B cell (primary cell): ENCODE measurements at regions not wholly inside any gene's neighbourhood (a gene's known extent, or its start where the extent isn't known, plus 50 kb on each side); places are given as distances from the start of the nearest gene placed in this dataset.
A peak's percentile ranks its signal among the peaks of the same experiment; 100 is the strongest.

Experiments used
- ATAC-seq: fragments of 200-7000 bp; cut with Tn5 transposase; one replicate; pipeline ENCODE4 v1.10.0; 2021; ENCODE audit warnings: low read depth, mild to moderate bottlenecking, moderate number of reproducible peaks, moderate library complexity
- CTCF ChIA-PET: fragments of 350-600 bp; sonication (Branson Sonifier 250); formaldehyde crosslinking; loops from one replicate; lab custom pipeline; 2021; ENCODE audit warnings: antibody characterized with exemption, inconsistent platforms; lab: Charles Lee
- POLR2A ChIA-PET: fragments of 350-600 bp; sonication (Branson Sonifier 250); formaldehyde crosslinking; loops from one replicate; lab custom pipeline; 2021; ENCODE audit warnings: antibody characterized with exemption; lab: Charles Lee
- DNase-seq: peaks from one replicate; pipeline ENCODE4 v3.0.0; 2013
- H2AFZ ChIP-seq: 2 replicates; pipeline ENCODE4 v1.6.1; 2012; ENCODE audit warnings: mild to moderate bottlenecking, low read depth, low read length; ENCODE audit not compliant: insufficient read depth, poor library complexity, severe bottlenecking
- H3K27ac ChIP-seq, 2 donors: 1 replicate in 1 of 2; 2 replicates in 1 of 2; pipeline ENCODE4 v1.5.1; 2012 to 2013; ENCODE audit warnings: low read length in 2 of 2, mild to moderate bottlenecking in 2 of 2, moderate library complexity in 1 of 2
- H3K27me3 ChIP-seq, 4 experiments: fragments of 200-600 bp in 1 of 4; sonication (generic) in 1 of 4; replicated peaks in 1 of 4; 1 replicate in 2 of 4; 2 replicates in 2 of 4; pipeline versions ENCODE4 v1.6.1 to v1.7.0; 2013 to 2016; ENCODE audit warnings: low read length in 3 of 4, mild to moderate bottlenecking in 2 of 4, mixed read lengths in 1 of 4, moderate library complexity in 1 of 4; ENCODE audit not compliant: insufficient read depth in 4 of 4, control insufficient read depth in 3 of 4; ENCODE audit errors: control extremely low read depth in 1 of 4
- H3K36me3 ChIP-seq, 2 experiments: replicated peaks in 1 of 2; 1 replicate in 1 of 2; 2 replicates in 1 of 2; pipeline versions ENCODE4 v1.6.1 to v1.7.1; 2013; ENCODE audit warnings: low read length in 1 of 2; ENCODE audit not compliant: insufficient read depth in 2 of 2, control insufficient read depth in 1 of 2; ENCODE audit errors: control extremely low read depth in 1 of 2, extremely low read depth in 1 of 2
- H3K4me1 ChIP-seq, 2 donors: fragments of 200-600 bp in 1 of 2; sonication (generic) in 1 of 2; 1 replicate in 1 of 2; 2 replicates in 1 of 2; pipeline versions ENCODE4 v1.5.1 to v1.6.1; 2013 to 2017; ENCODE audit warnings: low read length in 2 of 2; ENCODE audit not compliant: control insufficient read depth in 2 of 2, insufficient read depth in 2 of 2
- H3K4me2 ChIP-seq: replicated peaks from 2 replicates; pipeline ENCODE3; 2012; ENCODE audit warnings: mild to moderate bottlenecking, low read depth, low read length; ENCODE audit not compliant: poor library complexity, severe bottlenecking
- H3K4me3 ChIP-seq, 5 experiments: fragments of 200-600 bp in 1 of 5; sonication (generic) in 1 of 5; 1 replicate in 3 of 5; 2 replicates in 2 of 5; pipeline versions ENCODE4 v1.5.1 to v1.7.0; 2011 to 2016; ENCODE audit warnings: low read length in 4 of 5, mild to moderate bottlenecking in 4 of 5, low read depth in 2 of 5, control low read depth in 1 of 5, moderate library complexity in 1 of 5; ENCODE audit not compliant: insufficient read depth in 1 of 5; ENCODE audit errors: control extremely low read depth in 1 of 5, extremely low read depth in 1 of 5
- H3K79me2 ChIP-seq: fragments of 200-600 bp; sonication (generic); one replicate; pipeline ENCODE4 v1.6.0; 2016; ENCODE audit warnings: low read length; ENCODE audit not compliant: control insufficient read depth, insufficient read depth
- H3K9ac ChIP-seq: fragments of 200-600 bp; sonication (generic); 2 replicates; pipeline ENCODE4 v1.6.1; 2017; ENCODE audit warnings: mild to moderate bottlenecking, low read length, moderate library complexity
- H3K9me3 ChIP-seq, 3 donors: one replicate each; pipeline versions ENCODE4 v1.6.1 to v1.7.1; 2013; ENCODE audit warnings: low read length in 2 of 3; ENCODE audit not compliant: control insufficient read depth in 2 of 3, insufficient read depth in 1 of 3; ENCODE audit errors: control extremely low read depth in 1 of 3
- H4K20me1 ChIP-seq: 2 replicates; pipeline ENCODE4 v1.6.0; 2012; ENCODE audit warnings: mild to moderate bottlenecking, low read length; ENCODE audit not compliant: insufficient read depth, control insufficient read depth, poor library complexity, severe bottlenecking
- H3K27ac Mint-ChIP-seq: one replicate; pipeline ENCODE4 v1.8.0; 2021; ENCODE audit warnings: mixed read lengths
- H3K27me3 Mint-ChIP-seq: one replicate; pipeline ENCODE4 v1.8.0; 2021; ENCODE audit warnings: mixed read lengths
- H3K4me1 Mint-ChIP-seq: one replicate; pipeline ENCODE4 v1.8.0; 2021; ENCODE audit warnings: mixed read lengths
- H3K4me3 Mint-ChIP-seq: one replicate; pipeline ENCODE4 v1.8.0; 2021; ENCODE audit warnings: mixed read lengths
- H3K9me3 Mint-ChIP-seq: one replicate; pipeline ENCODE4 v1.8.0; 2022; ENCODE audit warnings: mixed read lengths; ENCODE audit not compliant: insufficient read depth
- EZH2 ChIP-seq: IDR thresholded peaks from 2 replicates; pipeline ENCODE4 v1.6.1; 2012; ENCODE audit warnings: borderline replicate concordance, low read depth, mild to moderate bottlenecking, moderate library complexity, low read length; ENCODE audit not compliant: insufficient read depth, poor library complexity, severe bottlenecking
- WGBS: methylation state at CpG from one replicate; pipeline ENCODE4 v1.1.5; 2013; ENCODE audit warnings: missing lambda C conversion rate; ENCODE audit not compliant: insufficient coverage; 5-methylcytosine and 5-hydroxymethylcytosine counted together
- intact Hi-C: fragments of 100-400 bp; cut with micrococcal nuclease; formaldehyde crosslinking; loops from one replicate; pipeline ENCODE4 v1.10.0; 2022
- TF ChIP-seq, protein P1 (sequence below): fragments of 200-600 bp; IDR thresholded peaks from one replicate; pipeline ENCODE4 v1.8.0; 2022; ENCODE audit warnings: antibody characterized with exemption, mild to moderate bottlenecking

GRCh38 chr11:103539166-103539565, 429.9 kb downstream of the DYNC2H1 start:
- Histone ChIP-seq H3K27me3 (no peaks in the 10 kb centered on the region), H2AFZ (no peak overlapping the region), H3K9me3 (peaks cover 0 to 28% (median 22%) of the 10 kb centered on the region in 3 donors), H3K4me2 (no peak overlapping the region), H3K36me3 (no peaks in the 10 kb centered on the region), H3K9ac (no peak overlapping the region), H3K4me3 (no peak overlapping the region), H3K4me1 (no peaks in the 10 kb centered on the region), H4K20me1 (no peaks in the 10 kb centered on the region), H3K79me2 (no peaks in the 10 kb centered on the region), H3K27ac (no peak overlapping the region)
- Mint-ChIP-seq H3K4me1 (no peaks in the 10 kb centered on the region), H3K27ac (no peak overlapping the region), H3K27me3 (no peaks in the 10 kb centered on the region), H3K9me3 (peaks cover 14% of the 10 kb centered on the region), H3K4me3 (no peak overlapping the region)
- CTCF ChIA-PET, result interaction anchor here (1.5 kb wide), 1 partner anchor 8 kb away, joined by 4 read pairs; no protein-coding TSS in a partner anchor
- no peak for ATAC-seq
- intact Hi-C loops, result no loop called here
- POLR2A ChIA-PET, result no interaction called here
- TF ChIP-seq, protein P1, sequence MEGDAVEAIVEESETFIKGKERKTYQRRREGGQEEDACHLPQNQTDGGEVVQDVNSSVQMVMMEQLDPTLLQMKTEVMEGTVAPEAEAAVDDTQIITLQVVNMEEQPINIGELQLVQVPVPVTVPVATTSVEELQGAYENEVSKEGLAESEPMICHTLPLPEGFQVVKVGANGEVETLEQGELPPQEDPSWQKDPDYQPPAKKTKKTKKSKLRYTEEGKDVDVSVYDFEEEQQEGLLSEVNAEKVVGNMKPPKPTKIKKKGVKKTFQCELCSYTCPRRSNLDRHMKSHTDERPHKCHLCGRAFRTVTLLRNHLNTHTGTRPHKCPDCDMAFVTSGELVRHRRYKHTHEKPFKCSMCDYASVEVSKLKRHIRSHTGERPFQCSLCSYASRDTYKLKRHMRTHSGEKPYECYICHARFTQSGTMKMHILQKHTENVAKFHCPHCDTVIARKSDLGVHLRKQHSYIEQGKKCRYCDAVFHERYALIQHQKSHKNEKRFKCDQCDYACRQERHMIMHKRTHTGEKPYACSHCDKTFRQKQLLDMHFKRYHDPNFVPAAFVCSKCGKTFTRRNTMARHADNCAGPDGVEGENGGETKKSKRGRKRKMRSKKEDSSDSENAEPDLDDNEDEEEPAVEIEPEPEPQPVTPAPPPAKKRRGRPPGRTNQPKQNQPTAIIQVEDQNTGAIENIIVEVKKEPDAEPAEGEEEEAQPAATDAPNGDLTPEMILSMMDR, result no peak
- no peak for TF ChIP-seq EZH2
- DNase-seq, result no peak

DNA sequence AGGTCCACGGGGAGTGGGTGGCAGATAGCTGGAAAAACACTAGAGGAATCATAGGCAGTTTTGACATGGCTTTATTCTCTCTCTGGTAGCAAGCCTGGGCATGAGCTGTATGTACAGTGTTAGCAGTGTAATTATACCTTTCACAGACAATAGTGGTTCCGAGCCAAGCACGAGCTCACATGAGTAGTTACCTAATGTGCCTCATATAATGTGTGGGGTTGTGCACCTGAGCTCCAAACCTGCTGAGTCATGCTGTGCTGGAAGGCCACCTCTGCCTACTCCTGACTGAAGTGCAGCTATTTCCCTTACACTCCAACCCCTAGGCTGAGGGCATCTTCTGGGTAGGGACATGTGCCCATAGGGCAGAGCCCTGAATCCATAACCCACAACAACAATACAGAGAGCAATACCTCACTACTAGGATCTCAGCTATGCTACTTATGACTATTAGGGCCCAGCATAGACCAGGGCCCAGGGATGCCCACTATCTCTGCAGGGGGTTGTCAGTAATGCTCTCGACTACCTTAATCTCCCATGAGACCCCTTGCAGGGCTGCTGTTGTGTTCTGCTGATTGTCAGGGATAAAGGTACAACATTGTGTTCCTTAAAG, 432.1 kb downstream of the DYNC2H1 start:
- H3K4me3 Mint-ChIP-seq, result no peak overlapping the region
- no peak overlapping the region for H2AFZ ChIP-seq
- ChIA-PET CTCF (interaction anchor here (0.6 kb wide), 1 partner anchor 1681 kb away, joined by 3 read pairs; no protein-coding TSS in a partner anchor), POLR2A (no interaction called here)
- no peak for TF ChIP-seq EZH2
- TF ChIP-seq, protein P1, result no peak
- H3K36me3 ChIP-seq, result no peaks in the 10 kb centered on the region
- no peaks in the 10 kb centered on the region for H3K4me1 ChIP-seq
- H3K9ac ChIP-seq, result no peak overlapping the region
- DNase-seq (peak; percentile 72), ATAC-seq (no peak)
- no peaks in the 10 kb centered on the region for H3K4me1 Mint-ChIP-seq
- H3K4me2 ChIP-seq, result no peak overlapping the region
- peaks cover 14% of the 10 kb centered on the region for H3K9me3 Mint-ChIP-seq
- no peaks in the 10 kb centered on the region for H3K27me3 ChIP-seq
- 80% methylated on average over 1 of the region's 4 CpGs for WGBS
- H3K27ac ChIP-seq, result no peak overlapping the region
- peaks cover 0 to 28% (median 22%) of the 10 kb centered on the region in 3 donors for H3K9me3 ChIP-seq
- intact Hi-C loops, result no loop called here
- H3K4me3 ChIP-seq, result no peak overlapping the region
- no peaks in the 10 kb centered on the region for H3K27me3 Mint-ChIP-seq
- H3K79me2 ChIP-seq, result no peaks in the 10 kb centered on the region
- no peaks in the 10 kb centered on the region for H4K20me1 ChIP-seq
- no peak overlapping the region for H3K27ac Mint-ChIP-seq
